ENCODE measurements at regions not wholly inside any gene's neighbourhood (a gene's known extent, or its start where the extent isn't known, plus 50 kb on each side); places are given as distances from the start of the nearest gene placed in this dataset.

DNA sequence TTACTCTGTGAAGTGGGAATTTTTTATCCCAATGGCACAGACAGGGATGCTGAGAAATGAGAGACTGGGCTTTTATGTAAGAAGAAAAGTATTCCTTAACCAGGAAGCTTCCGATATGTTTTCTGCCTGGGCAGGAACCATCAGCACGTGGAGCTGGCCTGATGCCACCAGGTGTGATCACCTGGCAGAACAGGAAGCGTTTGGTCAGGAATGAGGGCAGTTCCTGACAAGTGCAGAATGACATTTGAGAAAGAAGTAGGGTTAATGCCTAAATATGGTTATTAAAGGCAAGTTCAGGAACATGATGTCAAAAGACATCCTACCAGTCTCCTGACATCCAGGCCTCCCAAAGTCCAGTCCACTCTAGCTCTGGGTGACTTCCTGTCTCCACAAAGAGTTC lies 210.3 kb downstream of the NUAK1 start:
- TF ChIP-seq, protein P1, sequence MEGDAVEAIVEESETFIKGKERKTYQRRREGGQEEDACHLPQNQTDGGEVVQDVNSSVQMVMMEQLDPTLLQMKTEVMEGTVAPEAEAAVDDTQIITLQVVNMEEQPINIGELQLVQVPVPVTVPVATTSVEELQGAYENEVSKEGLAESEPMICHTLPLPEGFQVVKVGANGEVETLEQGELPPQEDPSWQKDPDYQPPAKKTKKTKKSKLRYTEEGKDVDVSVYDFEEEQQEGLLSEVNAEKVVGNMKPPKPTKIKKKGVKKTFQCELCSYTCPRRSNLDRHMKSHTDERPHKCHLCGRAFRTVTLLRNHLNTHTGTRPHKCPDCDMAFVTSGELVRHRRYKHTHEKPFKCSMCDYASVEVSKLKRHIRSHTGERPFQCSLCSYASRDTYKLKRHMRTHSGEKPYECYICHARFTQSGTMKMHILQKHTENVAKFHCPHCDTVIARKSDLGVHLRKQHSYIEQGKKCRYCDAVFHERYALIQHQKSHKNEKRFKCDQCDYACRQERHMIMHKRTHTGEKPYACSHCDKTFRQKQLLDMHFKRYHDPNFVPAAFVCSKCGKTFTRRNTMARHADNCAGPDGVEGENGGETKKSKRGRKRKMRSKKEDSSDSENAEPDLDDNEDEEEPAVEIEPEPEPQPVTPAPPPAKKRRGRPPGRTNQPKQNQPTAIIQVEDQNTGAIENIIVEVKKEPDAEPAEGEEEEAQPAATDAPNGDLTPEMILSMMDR (conservative IDR thresholded peaks at IDR 0.05; ENCODE audit: low read depth, low read length) = no peak
- DNase-seq (ENCODE audit: low read depth) = no peak
- H3K4me3 ChIP-seq (ENCODE audit: low read depth, low read length) = no peak overlapping the region

DNA sequence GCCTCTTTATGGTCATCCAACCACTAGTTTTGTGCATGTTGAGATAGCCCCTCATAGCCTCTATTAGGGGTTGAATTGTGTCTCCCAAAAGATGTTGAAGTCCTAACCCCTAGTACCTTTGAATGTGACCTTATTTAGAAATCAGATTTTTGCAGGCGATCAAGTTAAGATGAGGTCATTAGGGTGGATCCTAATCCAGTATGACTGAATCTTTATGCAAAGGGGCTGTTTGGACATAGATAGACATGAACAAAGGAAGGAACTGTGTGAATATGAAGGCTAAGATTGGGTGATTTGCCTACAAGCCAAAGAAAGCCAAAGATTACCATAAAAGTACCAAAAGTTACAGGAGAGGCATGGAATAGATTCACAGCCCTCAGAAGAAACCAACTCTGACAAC lies 209.6 kb downstream of the NUAK1 start:
- no peak overlapping the region for H3K4me3 ChIP-seq (ENCODE audit: low read depth, low read length)
- no peak for DNase-seq (ENCODE audit: low read depth)
- TF ChIP-seq, protein P1 (conservative IDR thresholded peaks at IDR 0.05; ENCODE audit: low read depth, low read length) = no peak

DNA sequence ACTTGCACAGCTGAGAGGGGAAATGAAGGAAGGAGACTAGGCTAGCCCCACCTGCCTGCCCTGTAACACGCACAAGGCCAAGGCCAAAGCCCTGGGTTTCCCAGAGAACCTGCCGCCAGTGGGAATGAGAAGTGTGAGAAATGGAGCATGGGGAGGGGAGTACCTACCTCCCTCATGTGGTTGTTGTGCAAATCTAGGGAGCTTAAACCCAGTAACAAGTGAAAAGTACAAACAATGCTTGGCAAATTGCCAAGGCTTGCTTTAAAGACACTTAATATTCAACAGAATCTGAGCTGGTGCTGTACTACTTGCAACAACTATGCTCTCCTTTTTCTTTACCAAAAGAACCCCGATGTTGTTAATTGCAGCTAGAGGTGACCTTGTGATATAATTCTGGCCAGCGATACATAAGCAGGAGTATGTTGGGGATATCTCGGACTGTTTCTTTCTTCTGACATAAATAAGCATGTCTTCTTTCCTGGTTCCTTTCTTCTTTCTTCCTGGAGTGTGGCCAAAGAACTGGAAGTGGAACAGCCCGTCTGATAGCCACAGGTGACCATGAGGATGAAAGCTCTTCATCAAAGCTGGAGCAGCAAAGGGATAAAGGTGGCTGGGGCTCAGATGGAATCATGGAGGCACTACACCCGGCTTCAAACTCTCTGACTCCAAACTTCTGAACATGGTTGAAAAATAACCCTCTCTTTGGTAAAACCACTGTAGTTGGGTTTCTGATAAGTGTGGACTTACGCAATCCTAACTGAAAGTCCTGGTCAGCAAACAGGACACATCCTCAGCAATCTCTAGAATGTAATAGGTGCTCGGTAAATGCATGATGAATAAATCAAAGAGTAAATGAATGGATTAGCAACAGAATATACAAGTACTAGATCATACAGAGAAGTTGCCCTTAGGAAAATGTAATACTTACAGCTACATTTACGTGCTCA lies 207.9 kb downstream of the NUAK1 start:
- DNase-seq (ENCODE audit: low read depth) = peak; percentile 3
- TF ChIP-seq, protein P1 (conservative IDR thresholded peaks at IDR 0.05; ENCODE audit: low read depth, low read length) = no peak
- H3K4me3 ChIP-seq (ENCODE audit: low read depth, low read length) = no peak overlapping the region

DNA sequence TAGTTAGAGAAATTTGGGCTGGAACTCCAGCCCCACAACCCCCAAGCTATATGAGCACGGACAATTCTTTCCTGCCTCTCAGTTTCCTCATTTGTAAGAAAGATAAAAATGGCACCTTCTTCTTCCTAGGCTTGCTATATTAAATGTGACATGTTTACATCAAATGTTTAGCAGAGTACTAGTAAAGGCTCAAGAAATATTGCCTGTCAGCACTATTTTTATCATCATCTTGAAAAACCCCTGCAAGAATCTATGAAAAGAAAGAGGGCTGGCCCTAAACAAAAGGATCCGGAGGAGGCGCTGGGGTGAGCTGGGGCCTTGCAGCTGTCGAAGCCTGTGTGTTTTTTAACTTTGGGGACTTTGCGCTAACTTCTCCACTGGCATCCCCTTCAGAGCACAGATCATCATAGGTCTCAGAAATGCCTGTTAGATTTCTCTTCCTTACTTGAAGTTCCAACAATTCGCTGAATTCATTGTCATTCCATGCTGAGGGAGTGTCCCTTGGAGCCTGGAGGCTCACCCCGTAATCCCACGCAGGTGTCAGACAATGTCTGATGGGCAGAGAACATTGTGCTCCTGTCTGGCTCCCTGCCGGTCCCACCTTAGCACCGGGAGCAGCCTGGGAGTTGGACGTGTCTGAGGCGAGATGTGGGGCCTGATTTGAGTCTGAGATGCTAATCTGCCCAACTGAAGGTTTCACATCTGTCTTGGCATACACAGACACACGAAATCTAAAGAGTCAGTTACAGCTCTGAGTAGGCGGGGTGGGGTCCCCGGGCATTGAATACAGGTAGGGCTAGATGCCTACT lies 206.8 kb downstream of the NUAK1 start:
- no peak for DNase-seq (ENCODE audit: low read depth)
- H3K4me3 ChIP-seq (ENCODE audit: low read depth, low read length) = no peak overlapping the region
- TF ChIP-seq, protein P1 (conservative IDR thresholded peaks at IDR 0.05; ENCODE audit: low read depth, low read length) = no peak

DNA sequence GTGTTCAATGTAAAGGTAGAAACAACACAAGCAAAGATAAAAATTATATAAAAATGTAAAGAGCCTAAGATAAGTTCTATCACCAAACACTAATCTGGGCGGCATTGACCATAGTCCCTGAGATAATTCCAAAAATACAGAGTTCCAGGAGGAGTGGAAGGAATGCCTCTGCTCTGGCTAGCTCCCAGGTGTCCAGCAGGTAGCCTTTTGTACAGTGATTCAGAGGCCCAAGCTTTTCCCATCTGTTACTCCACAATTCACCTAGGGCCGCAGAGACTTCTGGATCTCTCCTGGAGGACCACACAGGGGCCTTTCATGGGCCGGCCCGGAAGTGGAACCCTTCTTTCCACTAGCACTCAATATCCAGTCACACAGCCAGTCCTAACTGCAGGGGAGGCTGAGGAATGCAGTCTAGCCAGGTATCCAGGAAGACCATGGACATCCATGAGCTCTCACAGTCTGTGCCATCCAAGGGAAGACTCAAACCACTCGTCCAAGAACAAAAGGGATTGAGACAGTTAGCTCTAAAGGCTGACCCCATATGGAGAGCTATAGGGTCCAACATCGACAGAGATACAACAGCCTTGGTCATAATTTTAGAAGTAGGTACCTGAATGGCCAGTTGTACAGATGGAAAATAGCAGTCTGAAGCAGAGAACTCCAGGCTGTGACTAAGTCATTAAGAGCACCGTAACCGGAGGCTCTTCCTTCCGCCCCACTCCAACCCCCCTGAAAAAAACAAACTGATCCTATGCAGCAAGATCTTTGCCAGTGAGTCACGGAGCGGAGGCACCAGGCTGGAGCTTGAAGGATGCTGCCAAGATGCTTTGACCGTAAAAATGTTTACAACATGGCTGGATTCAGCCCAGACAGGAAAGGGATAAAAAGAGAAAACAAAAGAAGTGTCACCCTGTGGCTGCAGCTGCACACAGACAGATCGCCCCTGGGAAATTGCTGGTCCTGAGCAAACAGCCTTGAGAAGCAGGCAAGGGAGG lies 204.8 kb downstream of the NUAK1 start:
- H3K4me3 ChIP-seq (ENCODE audit: low read depth, low read length) = no peak overlapping the region
- TF ChIP-seq, protein P1 (conservative IDR thresholded peaks at IDR 0.05; ENCODE audit: low read depth, low read length) = no peak

DNA sequence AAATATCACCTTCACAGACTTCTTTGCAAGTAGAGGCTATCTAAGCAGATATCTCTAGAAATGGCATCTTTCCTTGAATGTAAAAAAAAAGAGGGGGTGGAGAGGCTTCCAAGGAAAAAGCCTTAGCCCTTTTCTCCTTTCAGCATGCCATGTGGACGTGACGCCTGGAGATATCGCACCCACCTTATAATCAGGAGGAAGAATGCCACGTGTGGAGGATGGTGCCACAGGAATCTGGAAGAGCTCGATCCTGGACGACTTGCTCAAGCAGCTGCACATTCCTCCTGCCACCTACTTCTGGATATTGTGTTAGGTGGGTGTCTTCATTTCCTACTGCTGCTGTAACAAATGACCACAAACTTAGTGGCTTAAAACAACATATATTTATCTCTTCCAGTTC lies 203.6 kb downstream of the NUAK1 start:
- TF ChIP-seq, protein P1 (conservative IDR thresholded peaks at IDR 0.05; ENCODE audit: low read depth, low read length) = no peak
- no peak overlapping the region for H3K4me3 ChIP-seq (ENCODE audit: low read depth, low read length)
- DNase-seq (ENCODE audit: low read depth) = no peak

More for the DNA sequence above, 204.8 kb downstream of the NUAK1 start:
- DNase-seq (ENCODE audit: low read depth) = peak; percentile 4
